Nephron progenitor cell (in vitro differentiated cells): ENCODE measurements at regions not wholly inside any gene's neighbourhood (a gene's known extent, or its start where the extent isn't known, plus 50 kb on each side); places are given as distances from the start of the nearest gene placed in this dataset.

ENCODE experiments used
- DNase-seq: peaks from one replicate; pipeline ENCODE4 v3.0.0; 2021
- H3K27ac Mint-ChIP-seq: 2 replicates; pipeline ENCODE4 v1.8.0; 2021; ENCODE audit warnings: mild to moderate bottlenecking, moderate library complexity, mixed read lengths
- H3K27me3 Mint-ChIP-seq: 2 replicates; pipeline ENCODE4 v1.8.0; 2021; ENCODE audit warnings: mild to moderate bottlenecking, low read depth, mixed read lengths; ENCODE audit not compliant: poor library complexity
- H3K36me3 Mint-ChIP-seq: 2 replicates; pipeline ENCODE4 v1.8.0; 2021; ENCODE audit warnings: low read depth, mixed read lengths
- H3K4me1 Mint-ChIP-seq: 2 replicates; pipeline ENCODE4 v1.8.0; 2021; ENCODE audit warnings: mixed read lengths
- H3K4me3 Mint-ChIP-seq: 2 replicates; pipeline ENCODE4 v1.8.0; 2021; ENCODE audit warnings: mild to moderate bottlenecking, moderate library complexity, mixed read lengths
- H3K9me3 Mint-ChIP-seq: 2 replicates; pipeline ENCODE4 v1.8.0; 2021; ENCODE audit warnings: mild to moderate bottlenecking, moderate library complexity, mixed read lengths
- TF ChIP-seq, protein P1 (sequence below): fragments of 200-600 bp; sonication (generic); IDR thresholded peaks from 2 replicates; pipeline ENCODE4 v1.5.0; 2021; ENCODE audit warnings: antibody characterized with exemption

DNA sequence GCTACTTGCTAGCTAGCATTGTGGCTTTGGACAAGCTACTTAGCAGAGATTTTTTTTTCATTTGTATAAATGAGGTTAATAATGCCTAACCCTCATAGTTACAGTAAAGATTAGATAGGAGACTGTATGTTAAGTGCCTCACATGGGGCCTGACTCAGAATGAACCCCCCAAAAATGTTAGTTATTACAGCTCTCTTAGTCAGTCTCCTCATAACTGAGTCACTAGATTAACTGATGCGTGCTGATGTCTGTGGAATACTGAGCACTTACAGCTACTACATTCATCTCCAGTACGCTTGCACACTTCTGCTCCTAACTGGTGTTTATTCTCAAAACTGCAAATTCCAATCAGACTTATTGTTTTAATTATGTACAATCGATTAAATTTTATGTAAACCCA is 315.3 kb downstream of the SNX13 start:
- Mint-ChIP-seq H3K27ac (no peak overlapping the region), H3K4me1 (peaks cover 6% of the 10 kb centered on the region), H3K36me3 (no peaks in the 10 kb centered on the region), H3K4me3 (no peak overlapping the region), H3K27me3 (peaks cover 46% of the 10 kb centered on the region), H3K9me3 (no peaks in the 10 kb centered on the region)
- no peak for DNase-seq
- TF ChIP-seq, protein P1, sequence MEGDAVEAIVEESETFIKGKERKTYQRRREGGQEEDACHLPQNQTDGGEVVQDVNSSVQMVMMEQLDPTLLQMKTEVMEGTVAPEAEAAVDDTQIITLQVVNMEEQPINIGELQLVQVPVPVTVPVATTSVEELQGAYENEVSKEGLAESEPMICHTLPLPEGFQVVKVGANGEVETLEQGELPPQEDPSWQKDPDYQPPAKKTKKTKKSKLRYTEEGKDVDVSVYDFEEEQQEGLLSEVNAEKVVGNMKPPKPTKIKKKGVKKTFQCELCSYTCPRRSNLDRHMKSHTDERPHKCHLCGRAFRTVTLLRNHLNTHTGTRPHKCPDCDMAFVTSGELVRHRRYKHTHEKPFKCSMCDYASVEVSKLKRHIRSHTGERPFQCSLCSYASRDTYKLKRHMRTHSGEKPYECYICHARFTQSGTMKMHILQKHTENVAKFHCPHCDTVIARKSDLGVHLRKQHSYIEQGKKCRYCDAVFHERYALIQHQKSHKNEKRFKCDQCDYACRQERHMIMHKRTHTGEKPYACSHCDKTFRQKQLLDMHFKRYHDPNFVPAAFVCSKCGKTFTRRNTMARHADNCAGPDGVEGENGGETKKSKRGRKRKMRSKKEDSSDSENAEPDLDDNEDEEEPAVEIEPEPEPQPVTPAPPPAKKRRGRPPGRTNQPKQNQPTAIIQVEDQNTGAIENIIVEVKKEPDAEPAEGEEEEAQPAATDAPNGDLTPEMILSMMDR = no peak

DNA sequence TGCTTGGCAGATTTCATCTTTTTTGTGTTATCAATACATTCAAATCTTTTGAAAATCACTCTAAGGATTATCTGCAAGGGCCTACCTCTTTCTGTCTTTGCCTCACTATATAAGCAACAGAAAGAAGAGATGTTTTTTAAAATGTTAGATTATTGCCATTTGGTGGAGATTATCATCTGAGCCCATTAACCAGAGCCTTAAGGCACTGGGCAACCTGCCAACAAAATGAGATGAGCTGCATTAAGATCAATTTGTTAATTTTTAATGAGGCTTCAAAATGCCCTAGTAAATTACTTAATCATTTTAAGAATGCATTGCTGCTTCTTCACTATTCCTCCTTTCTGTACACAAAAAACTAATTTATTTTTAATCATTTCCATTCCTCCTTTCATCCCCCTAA is 314.1 kb downstream of the SNX13 start:
- Mint-ChIP-seq H3K27me3 (peaks cover 49% of the 10 kb centered on the region), H3K4me3 (no peak overlapping the region), H3K36me3 (no peaks in the 10 kb centered on the region), H3K27ac (no peak overlapping the region), H3K4me1 (peaks cover 6% of the 10 kb centered on the region), H3K9me3 (no peaks in the 10 kb centered on the region)
- TF ChIP-seq, protein P1 = no peak
- DNase-seq = no peak

DNA sequence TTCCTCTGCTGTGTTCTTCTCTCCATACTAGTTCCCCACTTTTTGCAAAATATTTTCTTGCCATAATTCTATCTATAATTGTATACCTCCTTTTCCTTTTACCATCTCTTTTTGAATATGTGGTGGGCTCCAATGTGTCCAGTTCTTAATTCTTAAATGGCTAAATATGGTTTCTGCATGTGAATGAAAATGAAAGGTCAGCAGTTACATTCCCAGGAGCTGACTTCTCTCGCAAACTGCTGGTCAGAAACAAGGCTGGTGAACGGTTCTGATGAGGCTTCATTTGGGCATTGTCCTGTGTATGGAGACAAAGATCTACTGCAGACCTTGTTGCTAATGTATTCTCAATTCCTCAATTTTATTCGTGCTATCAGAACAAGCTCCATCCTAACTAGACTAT is 309.2 kb downstream of the SNX13 start:
- DNase-seq = no peak
- Mint-ChIP-seq H3K27me3 (peaks cover 29% of the 10 kb centered on the region), H3K4me1 (no peaks in the 10 kb centered on the region), H3K27ac (no peak overlapping the region), H3K9me3 (no peaks in the 10 kb centered on the region), H3K36me3 (no peaks in the 10 kb centered on the region), H3K4me3 (no peak overlapping the region)
- TF ChIP-seq, protein P1 = no peak

DNA sequence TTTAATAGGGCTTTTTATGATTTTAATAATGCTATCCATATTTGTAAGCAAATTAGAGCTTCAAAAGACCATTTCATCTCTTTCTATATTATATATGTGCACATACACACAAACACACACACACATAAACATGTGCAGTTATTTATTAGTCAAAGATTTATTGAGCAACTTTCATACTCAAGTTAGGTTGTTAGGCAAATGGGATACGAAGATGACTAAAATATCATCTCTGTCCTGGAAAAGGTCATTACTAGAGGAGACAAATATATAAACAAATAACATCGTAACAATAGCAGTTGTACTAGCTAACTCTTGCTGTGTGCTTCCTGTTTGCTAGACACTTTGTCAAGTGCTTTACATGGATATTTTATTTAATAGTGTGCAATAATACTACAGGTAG is 307.9 kb downstream of the SNX13 start:
- H3K36me3 Mint-ChIP-seq = no peaks in the 10 kb centered on the region
- no peaks in the 10 kb centered on the region for H3K9me3 Mint-ChIP-seq
- DNase-seq = no peak
- H3K4me3 Mint-ChIP-seq = no peak overlapping the region
- H3K4me1 Mint-ChIP-seq = no peaks in the 10 kb centered on the region
- peaks cover 16% of the 10 kb centered on the region for H3K27me3 Mint-ChIP-seq
- H3K27ac Mint-ChIP-seq = no peak overlapping the region
- TF ChIP-seq, protein P1 = no peak

DNA sequence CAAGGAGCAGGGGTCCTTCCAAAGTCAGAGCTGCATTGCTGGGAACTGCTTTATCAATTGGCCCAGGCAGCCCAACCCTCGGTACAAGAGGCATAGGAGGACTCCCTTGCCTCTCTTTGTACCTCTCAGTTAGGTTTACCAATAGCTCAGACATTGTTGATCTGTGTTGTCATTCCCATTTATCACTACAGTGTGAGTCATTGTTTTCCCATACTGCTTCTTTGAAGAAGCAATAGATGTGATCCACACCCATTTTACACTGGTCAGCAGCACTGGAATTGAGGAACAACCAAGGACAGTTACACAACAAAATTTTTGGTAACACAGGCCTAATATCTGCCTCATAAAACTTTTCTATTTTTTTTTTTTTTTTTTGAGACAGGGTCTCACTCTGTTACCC is 307.2 kb downstream of the SNX13 start:
- H3K36me3 Mint-ChIP-seq = no peaks in the 10 kb centered on the region
- no peaks in the 10 kb centered on the region for H3K4me1 Mint-ChIP-seq
- peaks cover 9% of the 10 kb centered on the region for H3K27me3 Mint-ChIP-seq
- H3K9me3 Mint-ChIP-seq = no peaks in the 10 kb centered on the region
- H3K27ac Mint-ChIP-seq = no peak overlapping the region
- no peak for DNase-seq
- TF ChIP-seq, protein P1 = no peak
- no peak overlapping the region for H3K4me3 Mint-ChIP-seq

DNA sequence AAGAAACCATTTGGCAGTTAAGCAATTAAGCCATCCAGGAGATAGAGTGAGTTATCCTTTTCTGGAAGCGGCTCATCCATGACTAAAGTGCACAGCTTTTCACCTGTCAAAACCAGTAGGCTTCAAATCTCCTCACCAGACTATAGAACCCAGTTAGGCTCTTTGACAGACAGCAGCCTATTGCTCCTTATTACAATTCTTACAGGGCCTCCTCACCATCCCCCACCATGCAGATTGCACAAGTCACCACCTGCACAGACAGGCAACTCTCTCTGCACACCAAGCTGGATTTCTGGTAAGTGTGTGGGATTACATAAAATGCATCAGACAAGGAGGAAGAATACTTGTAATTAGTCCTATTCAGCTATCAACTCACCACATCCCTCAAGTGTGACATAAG is 301.6 kb downstream of the SNX13 start:
- H3K4me3 Mint-ChIP-seq = no peak overlapping the region
- H3K27ac Mint-ChIP-seq = no peak overlapping the region
- no peak for DNase-seq
- no peaks in the 10 kb centered on the region for H3K4me1 Mint-ChIP-seq
- peaks cover 5% of the 10 kb centered on the region for H3K36me3 Mint-ChIP-seq
- TF ChIP-seq, protein P1 = no peak
- H3K9me3 Mint-ChIP-seq = peaks cover 11% of the 10 kb centered on the region
- H3K27me3 Mint-ChIP-seq = peaks cover 7% of the 10 kb centered on the region
